Medulla oblongata (tissue), 1 donor: ENCODE measurements at regions not wholly inside any gene's neighbourhood (a gene's known extent, or its start where the extent isn't known, plus 50 kb on each side); places are given as distances from the start of the nearest gene placed in this dataset.
"Not testable (repeated sequence)": the region's sequence is repeated elsewhere in the genome, so short reads cannot be mapped to it uniquely, and the experiment has no call there.

Experiments
- DNase-seq: peaks from one replicate; pipeline ENCODE4 v3.0.0-alpha.2; 2015; ENCODE audit errors: extremely low spot score

GRCh38 chr1:4118746-4119515, 218.9 kb upstream of the C1orf174 start:
- DNase-seq = no peak

GRCh38 chr1:4119516-4120220, 219.6 kb upstream of the C1orf174 start:
- DNase-seq = no peak

GRCh38 chr1:4120557-4121292, 220.7 kb upstream of the C1orf174 start:
- DNase-seq = no peak

- DNase-seq = no peak
These were observed 221.2 kb upstream of the C1orf174 start for GRCh38 chr1:4121293-4121684.

- no peak for DNase-seq
These were observed 221.9 kb upstream of the C1orf174 start for GRCh38 chr1:4121834-4122512.

- no peak for DNase-seq
These were observed 222.6 kb upstream of the C1orf174 start for GRCh38 chr1:4122513-4123160.

GRCh38 chr1:4124631-4125145, 224.6 kb upstream of the C1orf174 start:
- DNase-seq = no peak

- no peak for DNase-seq
These were observed 226.2 kb upstream of the C1orf174 start for GRCh38 chr1:4126251-4126650.

GRCh38 chr1:4126731-4127591, 226.9 kb upstream of the C1orf174 start:
- no peak for DNase-seq

- DNase-seq = no peak
These were observed 227.6 kb upstream of the C1orf174 start for GRCh38 chr1:4127592-4128140.

- no peak for DNase-seq
These were observed 228.5 kb upstream of the C1orf174 start for GRCh38 chr1:4128616-4129015.

- DNase-seq = no peak
These were observed 229.6 kb upstream of the C1orf174 start for GRCh38 chr1:4129693-4130092.

- no peak for DNase-seq
These were observed 230.0 kb upstream of the C1orf174 start for GRCh38 chr1:4130096-4130495.

- DNase-seq = no peak
These were observed 231.7 kb upstream of the C1orf174 start for GRCh38 chr1:4131734-4132133.

- no peak for DNase-seq
These were observed 232.6 kb upstream of the C1orf174 start for GRCh38 chr1:4132352-4133296.

GRCh38 chr1:4133297-4133938, 233.3 kb upstream of the C1orf174 start:
- no peak for DNase-seq

- DNase-seq = no peak
These were observed 233.9 kb upstream of the C1orf174 start for GRCh38 chr1:4133939-4134321.

GRCh38 chr1:4135853-4136252, 235.8 kb upstream of the C1orf174 start:
- not testable (repeated sequence) for DNase-seq
